ENCODE measurements at regions not wholly inside any gene's neighbourhood (a gene's known extent, or its start where the extent isn't known, plus 50 kb on each side); places are given as distances from the start of the nearest gene placed in this dataset.

DNA sequence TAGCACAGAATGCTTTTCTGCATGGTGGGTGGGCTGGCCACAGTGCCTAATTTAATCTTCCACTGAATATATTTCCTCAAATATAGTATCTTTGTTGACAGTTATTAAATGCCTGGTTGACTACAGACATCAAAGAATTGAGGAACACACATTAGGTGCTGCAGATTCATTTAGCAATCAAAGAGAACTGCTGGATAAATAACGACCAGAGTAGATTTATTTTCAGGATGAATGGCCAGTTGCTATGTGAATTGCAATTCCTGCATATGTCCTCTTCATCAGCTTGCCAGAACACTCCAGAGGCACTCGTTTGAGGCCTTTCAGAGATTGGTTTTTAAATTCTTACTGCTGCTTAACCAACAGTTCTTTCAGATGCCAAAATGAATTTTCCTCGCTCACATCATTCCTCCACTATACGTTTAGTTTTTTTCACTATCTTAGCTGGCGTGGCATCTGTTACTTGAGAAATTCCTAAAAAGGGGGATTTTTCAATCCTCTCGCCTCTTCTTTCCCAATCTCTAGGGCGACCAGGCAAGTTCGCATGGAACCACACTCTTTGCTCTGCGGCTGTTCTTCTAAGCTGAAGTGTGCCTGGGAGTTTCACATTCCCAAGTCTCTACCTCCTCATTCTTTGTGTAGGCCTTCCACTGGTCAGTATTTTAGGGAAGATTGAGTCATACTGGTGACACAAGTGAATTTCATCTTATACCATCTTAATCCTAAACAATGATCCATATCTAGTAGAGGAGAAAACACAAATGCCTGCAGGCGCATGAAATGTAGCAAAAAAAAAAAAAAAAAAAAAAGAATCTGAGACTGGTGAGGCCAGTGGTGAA, 237.1 kb upstream of the NMUR2 start:
- no TSS peak for BruUV-seq (replicated peaks)
- CTCF ChIA-PET: no interaction called here
- H3K9me3 ChIP-seq (replicated peaks; ENCODE audit: control insufficient read depth, insufficient read depth, low read length): no peaks in the 10 kb centered on the region
- no peak for FAIRE-seq
- TF ChIP-seq HDGF (IDR thresholded peaks at IDR 0.05) (no peak), SREBF2 (IDR thresholded peaks at IDR 0.05; ENCODE audit: low read length) (no peak), CEBPB (IDR thresholded peaks at IDR 0.05; ENCODE audit: borderline replicate concordance in 1 of 2, low read depth in 2 of 2, low read length in 2 of 2) (no peak), CBX5 (IDR thresholded peaks at IDR 0.05; ENCODE audit: low read depth) (no peak), BACH1 (IDR thresholded peaks at IDR 0.05; ENCODE audit: borderline replicate concordance) (no peak), NFXL1 (IDR thresholded peaks at IDR 0.05; ENCODE audit: borderline replicate concordance) (no peak), NR2F1 (conservative IDR thresholded peaks at IDR 0.05) (no peak), BCL11A (IDR thresholded peaks at IDR 0.05; ENCODE audit: low read depth, low read length) (no peak), CREB1 (IDR thresholded peaks at IDR 0.05; ENCODE audit: low read depth) (no peak), RBBP5 (conservative IDR thresholded peaks at IDR 0.05) (no peak), GABPA (IDR thresholded peaks at IDR 0.05; ENCODE audit: low read depth) (no peak), RAD21 (IDR thresholded peaks at IDR 0.05; ENCODE audit: insufficient read depth, low read depth, low read length) (no peak), ESRRA (IDR thresholded peaks at IDR 0.05; ENCODE audit: low read length) (no peak), RUNX3 (IDR thresholded peaks at IDR 0.05; ENCODE audit: low read length) (no peak)
- TF ChIP-seq, protein P1, sequence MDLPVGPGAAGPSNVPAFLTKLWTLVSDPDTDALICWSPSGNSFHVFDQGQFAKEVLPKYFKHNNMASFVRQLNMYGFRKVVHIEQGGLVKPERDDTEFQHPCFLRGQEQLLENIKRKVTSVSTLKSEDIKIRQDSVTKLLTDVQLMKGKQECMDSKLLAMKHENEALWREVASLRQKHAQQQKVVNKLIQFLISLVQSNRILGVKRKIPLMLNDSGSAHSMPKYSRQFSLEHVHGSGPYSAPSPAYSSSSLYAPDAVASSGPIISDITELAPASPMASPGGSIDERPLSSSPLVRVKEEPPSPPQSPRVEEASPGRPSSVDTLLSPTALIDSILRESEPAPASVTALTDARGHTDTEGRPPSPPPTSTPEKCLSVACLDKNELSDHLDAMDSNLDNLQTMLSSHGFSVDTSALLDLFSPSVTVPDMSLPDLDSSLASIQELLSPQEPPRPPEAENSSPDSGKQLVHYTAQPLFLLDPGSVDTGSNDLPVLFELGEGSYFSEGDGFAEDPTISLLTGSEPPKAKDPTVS (IDR thresholded peaks at IDR 0.05; ENCODE audit: low read depth, low read length): no peak
- TF ChIP-seq, protein P2, sequence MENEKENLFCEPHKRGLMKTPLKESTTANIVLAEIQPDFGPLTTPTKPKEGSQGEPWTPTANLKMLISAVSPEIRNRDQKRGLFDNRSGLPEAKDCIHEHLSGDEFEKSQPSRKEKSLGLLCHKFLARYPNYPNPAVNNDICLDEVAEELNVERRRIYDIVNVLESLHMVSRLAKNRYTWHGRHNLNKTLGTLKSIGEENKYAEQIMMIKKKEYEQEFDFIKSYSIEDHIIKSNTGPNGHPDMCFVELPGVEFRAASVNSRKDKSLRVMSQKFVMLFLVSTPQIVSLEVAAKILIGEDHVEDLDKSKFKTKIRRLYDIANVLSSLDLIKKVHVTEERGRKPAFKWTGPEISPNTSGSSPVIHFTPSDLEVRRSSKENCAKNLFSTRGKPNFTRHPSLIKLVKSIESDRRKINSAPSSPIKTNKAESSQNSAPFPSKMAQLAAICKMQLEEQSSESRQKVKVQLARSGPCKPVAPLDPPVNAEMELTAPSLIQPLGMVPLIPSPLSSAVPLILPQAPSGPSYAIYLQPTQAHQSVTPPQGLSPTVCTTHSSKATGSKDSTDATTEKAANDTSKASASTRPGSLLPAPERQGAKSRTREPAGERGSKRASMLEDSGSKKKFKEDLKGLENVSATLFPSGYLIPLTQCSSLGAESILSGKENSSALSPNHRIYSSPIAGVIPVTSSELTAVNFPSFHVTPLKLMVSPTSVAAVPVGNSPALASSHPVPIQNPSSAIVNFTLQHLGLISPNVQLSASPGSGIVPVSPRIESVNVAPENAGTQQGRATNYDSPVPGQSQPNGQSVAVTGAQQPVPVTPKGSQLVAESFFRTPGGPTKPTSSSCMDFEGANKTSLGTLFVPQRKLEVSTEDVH (IDR thresholded peaks at IDR 0.05; ENCODE audit: low read depth, partially characterized antibody): no peak
- TF ChIP-seq, protein P3, sequence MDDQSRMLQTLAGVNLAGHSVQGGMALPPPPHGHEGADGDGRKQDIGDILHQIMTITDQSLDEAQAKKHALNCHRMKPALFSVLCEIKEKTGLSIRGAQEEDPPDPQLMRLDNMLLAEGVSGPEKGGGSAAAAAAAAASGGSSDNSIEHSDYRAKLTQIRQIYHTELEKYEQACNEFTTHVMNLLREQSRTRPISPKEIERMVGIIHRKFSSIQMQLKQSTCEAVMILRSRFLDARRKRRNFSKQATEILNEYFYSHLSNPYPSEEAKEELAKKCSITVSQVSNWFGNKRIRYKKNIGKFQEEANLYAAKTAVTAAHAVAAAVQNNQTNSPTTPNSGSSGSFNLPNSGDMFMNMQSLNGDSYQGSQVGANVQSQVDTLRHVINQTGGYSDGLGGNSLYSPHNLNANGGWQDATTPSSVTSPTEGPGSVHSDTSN (IDR thresholded peaks at IDR 0.05; ENCODE audit: insufficient replicate concordance, low read depth, low read length): no peak
- intact Hi-C loops (cut with micrococcal nuclease; ENCODE audit: unreplicated experiment): no loop called here
- H3K79me2 ChIP-seq (ENCODE audit: control insufficient read depth, insufficient read depth, low read length): no peaks in the 10 kb centered on the region
- SMC1A ChIA-PET (ENCODE audit: uncharacterized antibody, unreplicated experiment): no interaction called here
- 45% methylated on average over 9 of the region's 10 CpGs for WGBS (ENCODE audit: insufficient coverage, insufficient replicate concordance, low lambda C conversion rate, missing lambda C conversion rate)
- RAD21 ChIA-PET (ENCODE audit: unreplicated experiment): no interaction called here
- no peak for ATAC-seq
- in situ Hi-C loops (cut with MboI): no loop called here
- no peak overlapping the region for H3K27ac ChIP-seq (ENCODE audit: control insufficient read depth, insufficient read depth)
- H3K4me3 ChIP-seq: no peak overlapping the region
- no peak for DNase-seq (ENCODE audit: low read depth, low spot score)
- H4K20me1 ChIP-seq (ENCODE audit: control insufficient read depth, insufficient read depth): no peaks in the 10 kb centered on the region
- no peak overlapping the region for H3K9ac ChIP-seq (ENCODE audit: control insufficient read depth, insufficient read depth, low read length)
- no peak overlapping the region for H2AFZ ChIP-seq (ENCODE audit: control insufficient read depth, low read depth, low read length)
- no peak overlapping the region for H3K4me2 ChIP-seq (ENCODE audit: control insufficient read depth, insufficient read depth)
- no peaks in the 10 kb centered on the region for H3K27me3 ChIP-seq (replicated peaks in 1 of 2; ENCODE audit: control insufficient read depth in 2 of 2, insufficient read depth in 2 of 2, low read length in 1 of 2)
- no peaks in the 10 kb centered on the region for H3K4me1 ChIP-seq (ENCODE audit: control insufficient read depth, insufficient read depth, low read length)
- POLR2A ChIA-PET: no interaction called here
- H3K36me3 ChIP-seq (ENCODE audit: control insufficient read depth in 2 of 2, insufficient read depth in 2 of 2, low read length in 1 of 2): no peaks in the 10 kb centered on the region
